HepG2 (cell line): ENCODE measurements at regions not wholly inside any gene's neighbourhood (a gene's known extent, or its start where the extent isn't known, plus 50 kb on each side); places are given as distances from the start of the nearest gene placed in this dataset.

Experiments
- ATAC-seq: fragments of 200-7000 bp; cut with Tn5 transposase; 3 replicates; pipeline ENCODE4 v1.9.1; 2020; ENCODE audit warnings: mild to moderate bottlenecking, moderate library complexity
- BruUV-seq: library from RNA; stranded (reverse); fragments of 400-500 nt; replicated peaks from 2 replicates; lab custom pipeline; 2021; lab: Mats Ljungman, UMichigan
- CTCF ChIA-PET: fragments of 300-600 bp; formaldehyde crosslinking; extraction: SDS; loops from one replicate; lab custom pipeline; 2021; ENCODE audit warnings: low total read pairs, inconsistent platforms, low intra/inter-chr PET ratio; lab: Yijun Ruan, JAX
- POLR2A ChIA-PET: fragments of 350-600 bp; sonication (Branson Sonifier 250); formaldehyde crosslinking; loops from one replicate; lab custom pipeline; 2020; ENCODE audit warnings: antibody characterized with exemption, inconsistent platforms; lab: Yijun Ruan, JAX
- DNase-seq: peaks from one replicate; pipeline ENCODE4 v3.0.0-alpha.2; 2015; ENCODE audit warnings: low spot score
- FAIRE-seq: peaks from 3 replicates; lab custom pipeline; 2011; peaks lifted over from hg19 to GRCh38; lab: Jason Lieb, UNC
- H2AFZ ChIP-seq: one replicate; pipeline ENCODE4 v1.6.1; 2011; ENCODE audit warnings: low read length, inconsistent platforms
- H3K27ac ChIP-seq: fragments of 300-600 bp; 3 replicates; pipeline ENCODE4 v1.8.0; 2011; ENCODE audit warnings: mixed run types, mild to moderate bottlenecking, mixed read lengths, low read length, inconsistent platforms; ENCODE audit not compliant: insufficient read depth; ENCODE audit errors: extremely low read length
- H3K27me3 ChIP-seq, 2 experiments: fragments of 200-600 bp in 1 of 2; 2 replicates in 1 of 2; 3 replicates in 1 of 2; pipeline versions ENCODE4 v1.6.0 to v1.8.0; 2011; ENCODE audit warnings: low read length in 2 of 2, mild to moderate bottlenecking in 2 of 2, moderate library complexity in 2 of 2, inconsistent platforms in 1 of 2; ENCODE audit not compliant: insufficient read depth in 2 of 2, control insufficient read depth in 1 of 2
- H3K36me3 ChIP-seq, 2 experiments: fragments of 200-600 bp in 1 of 2; replicated peaks in 1 of 2; 2 replicates in 1 of 2; 3 replicates in 1 of 2; pipeline versions ENCODE4 v1.5.1 to v1.8.0; 2011; ENCODE audit warnings: low read length in 2 of 2, inconsistent platforms in 1 of 2; ENCODE audit not compliant: insufficient read depth in 2 of 2, control insufficient read depth in 1 of 2
- H3K4me1 ChIP-seq: 2 replicates; pipeline ENCODE4 v1.5.1; 2012; ENCODE audit warnings: low read length, inconsistent platforms; ENCODE audit not compliant: insufficient read depth
- H3K4me2 ChIP-seq: 2 replicates; pipeline ENCODE4 v1.6.0; 2011; ENCODE audit warnings: low read depth, low read length, inconsistent platforms
- H3K4me3 ChIP-seq, 3 experiments: fragments of 200-600 bp in 1 of 3; sonication (generic), shearing (Covaris generic) in 1 of 3; replicated peaks in 1 of 3; 2 replicates each; pipeline ENCODE4 v1.5.1; 2011 to 2016; ENCODE audit warnings: low read length in 3 of 3, inconsistent platforms in 2 of 3, low read depth in 2 of 3, mild to moderate bottlenecking in 2 of 3, control low read depth in 1 of 3, mixed read lengths in 1 of 3; ENCODE audit not compliant: insufficient read depth in 1 of 3
- H3K79me2 ChIP-seq: one replicate; pipeline ENCODE4 v1.6.1; 2011; ENCODE audit warnings: low read length, inconsistent platforms; ENCODE audit not compliant: insufficient read depth
- H3K9ac ChIP-seq: 2 replicates; pipeline ENCODE4 v1.6.0; 2011; ENCODE audit warnings: mild to moderate bottlenecking, low read depth, low read length, inconsistent platforms; ENCODE audit not compliant: insufficient read depth
- H3K9me3 ChIP-seq: 2 replicates; pipeline ENCODE4 v1.5.1; 2012; ENCODE audit warnings: mild to moderate bottlenecking, low read length
- H4K20me1 ChIP-seq: 2 replicates; pipeline ENCODE4 v1.6.0; 2011; ENCODE audit warnings: inconsistent platforms, mild to moderate bottlenecking, low read length, moderate library complexity; ENCODE audit not compliant: insufficient read depth
- AFF4 ChIP-seq: sonication (generic); formaldehyde crosslinking; IDR thresholded peaks from 2 replicates; pipeline ENCODE4 v1.4.0; 2020; ENCODE audit warnings: missing genetic modification reagents
- IRX3 ChIP-seq: sonication (generic); formaldehyde crosslinking; IDR thresholded peaks from 2 replicates; pipeline ENCODE4 v1.8.1; 2023; ENCODE audit warnings: mild to moderate bottlenecking, low read depth, missing genetic modification reagents, borderline replicate concordance
- NR2F6 ChIP-seq, 2 experiments: IDR thresholded peaks; 2 replicates each; pipeline ENCODE4 v1.6.1; 2016; ENCODE audit warnings: antibody characterized with exemption in 1 of 2, mild to moderate bottlenecking in 1 of 2
- TEAD2 ChIP-seq: sonication (generic); formaldehyde crosslinking; IDR thresholded peaks from 2 replicates; pipeline ENCODE4 v1.9.0; 2021; ENCODE audit warnings: missing genetic modification reagents
- ZNF274 ChIP-seq: sonication (generic); formaldehyde crosslinking; IDR thresholded peaks from 2 replicates; pipeline ENCODE4 v1.5.1; 2020; ENCODE audit warnings: mild to moderate bottlenecking, missing genetic modification reagents
- in situ Hi-C: cut with HindIII; loops from 2 replicates; pipeline ENCODE4 v1.10.0; 2017; ENCODE audit warnings: low pct_unique_long_range_greater_than_20kb; ENCODE audit not compliant: extremely low pct_ligation_motif_present
- intact Hi-C: fragments of 100-400 bp; cut with micrococcal nuclease; formaldehyde crosslinking; loops from one replicate; pipeline ENCODE4 v1.10.0; 2022; ENCODE audit not compliant: unreplicated experiment
- TF ChIP-seq, protein P1 (sequence below): sonication (generic); formaldehyde crosslinking; IDR thresholded peaks from 2 replicates; pipeline ENCODE4 v1.4.0; 2020; ENCODE audit warnings: missing genetic modification reagents, mild to moderate bottlenecking, borderline replicate concordance
- TF ChIP-seq, protein P2 (sequence below), 2 experiments: fragments of 450-650 bp in 1 of 2; sonication (generic) in 1 of 2; formaldehyde crosslinking in 1 of 2; IDR thresholded peaks; 2 replicates each; pipeline versions ENCODE4 v1.6.1 to v1.8.0; 2016 to 2022; ENCODE audit warnings: antibody characterized with exemption in 1 of 2, mild to moderate bottlenecking in 1 of 2, missing genetic modification reagents in 1 of 2

- no peak for TF ChIP-seq ZNF274 (CRISPR knock-in tag)
- no peak for TF ChIP-seq NR2F6 (IDR thresholded peaks at IDR 0.05)
- no peak for TF ChIP-seq NR2F6 (CRISPR knock-in tag; IDR thresholded peaks at IDR 0.05)
Observed at GRCh38 chr5:11958321-11958720, 54.1 kb upstream of the CTNND2 start (continued).

GRCh38 chr5:11955331-11955730 lies 51.1 kb upstream of the CTNND2 start:
- POLR2A ChIA-PET: no interaction called here
- in situ Hi-C loops: no loop called here
- Histone ChIP-seq H2AFZ (no peak overlapping the region), H3K79me2 (no peaks in the 10 kb centered on the region), H3K4me3 (no peak overlapping the region), H3K27me3 (no peaks in the 10 kb centered on the region), H3K36me3 (no peaks in the 10 kb centered on the region), H3K27ac (no peak overlapping the region), H3K4me2 (no peak overlapping the region), H3K9me3 (peaks cover 20% of the 10 kb centered on the region), H4K20me1 (no peaks in the 10 kb centered on the region), H3K9ac (no peak overlapping the region), H3K4me1 (no peaks in the 10 kb centered on the region)
- ATAC-seq: no peak
- CTCF ChIA-PET: no interaction called here
- intact Hi-C loops: no loop called here
- FAIRE-seq: no peak
- DNase-seq: no peak
- no TSS peak for BruUV-seq
- TF ChIP-seq, protein P1, sequence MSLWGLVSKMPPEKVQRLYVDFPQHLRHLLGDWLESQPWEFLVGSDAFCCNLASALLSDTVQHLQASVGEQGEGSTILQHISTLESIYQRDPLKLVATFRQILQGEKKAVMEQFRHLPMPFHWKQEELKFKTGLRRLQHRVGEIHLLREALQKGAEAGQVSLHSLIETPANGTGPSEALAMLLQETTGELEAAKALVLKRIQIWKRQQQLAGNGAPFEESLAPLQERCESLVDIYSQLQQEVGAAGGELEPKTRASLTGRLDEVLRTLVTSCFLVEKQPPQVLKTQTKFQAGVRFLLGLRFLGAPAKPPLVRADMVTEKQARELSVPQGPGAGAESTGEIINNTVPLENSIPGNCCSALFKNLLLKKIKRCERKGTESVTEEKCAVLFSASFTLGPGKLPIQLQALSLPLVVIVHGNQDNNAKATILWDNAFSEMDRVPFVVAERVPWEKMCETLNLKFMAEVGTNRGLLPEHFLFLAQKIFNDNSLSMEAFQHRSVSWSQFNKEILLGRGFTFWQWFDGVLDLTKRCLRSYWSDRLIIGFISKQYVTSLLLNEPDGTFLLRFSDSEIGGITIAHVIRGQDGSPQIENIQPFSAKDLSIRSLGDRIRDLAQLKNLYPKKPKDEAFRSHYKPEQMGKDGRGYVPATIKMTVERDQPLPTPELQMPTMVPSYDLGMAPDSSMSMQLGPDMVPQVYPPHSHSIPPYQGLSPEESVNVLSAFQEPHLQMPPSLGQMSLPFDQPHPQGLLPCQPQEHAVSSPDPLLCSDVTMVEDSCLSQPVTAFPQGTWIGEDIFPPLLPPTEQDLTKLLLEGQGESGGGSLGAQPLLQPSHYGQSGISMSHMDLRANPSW (CRISPR knock-in tag): no peak
- TF ChIP-seq, protein P2, sequence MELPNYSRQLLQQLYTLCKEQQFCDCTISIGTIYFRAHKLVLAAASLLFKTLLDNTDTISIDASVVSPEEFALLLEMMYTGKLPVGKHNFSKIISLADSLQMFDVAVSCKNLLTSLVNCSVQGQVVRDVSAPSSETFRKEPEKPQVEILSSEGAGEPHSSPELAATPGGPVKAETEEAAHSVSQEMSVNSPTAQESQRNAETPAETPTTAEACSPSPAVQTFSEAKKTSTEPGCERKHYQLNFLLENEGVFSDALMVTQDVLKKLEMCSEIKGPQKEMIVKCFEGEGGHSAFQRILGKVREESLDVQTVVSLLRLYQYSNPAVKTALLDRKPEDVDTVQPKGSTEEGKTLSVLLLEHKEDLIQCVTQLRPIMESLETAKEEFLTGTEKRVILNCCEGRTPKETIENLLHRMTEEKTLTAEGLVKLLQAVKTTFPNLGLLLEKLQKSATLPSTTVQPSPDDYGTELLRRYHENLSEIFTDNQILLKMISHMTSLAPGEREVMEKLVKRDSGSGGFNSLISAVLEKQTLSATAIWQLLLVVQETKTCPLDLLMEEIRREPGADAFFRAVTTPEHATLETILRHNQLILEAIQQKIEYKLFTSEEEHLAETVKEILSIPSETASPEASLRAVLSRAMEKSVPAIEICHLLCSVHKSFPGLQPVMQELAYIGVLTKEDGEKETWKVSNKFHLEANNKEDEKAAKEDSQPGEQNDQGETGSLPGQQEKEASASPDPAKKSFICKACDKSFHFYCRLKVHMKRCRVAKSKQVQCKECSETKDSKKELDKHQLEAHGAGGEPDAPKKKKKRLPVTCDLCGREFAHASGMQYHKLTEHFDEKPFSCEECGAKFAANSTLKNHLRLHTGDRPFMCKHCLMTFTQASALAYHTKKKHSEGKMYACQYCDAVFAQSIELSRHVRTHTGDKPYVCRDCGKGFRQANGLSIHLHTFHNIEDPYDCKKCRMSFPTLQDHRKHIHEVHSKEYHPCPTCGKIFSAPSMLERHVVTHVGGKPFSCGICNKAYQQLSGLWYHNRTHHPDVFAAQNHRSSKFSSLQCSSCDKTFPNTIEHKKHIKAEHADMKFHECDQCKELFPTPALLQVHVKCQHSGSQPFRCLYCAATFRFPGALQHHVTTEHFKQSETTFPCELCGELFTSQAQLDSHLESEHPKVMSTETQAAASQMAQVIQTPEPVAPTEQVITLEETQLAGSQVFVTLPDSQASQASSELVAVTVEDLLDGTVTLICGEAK (IDR thresholded peaks at IDR 0.05): no peak
- TF ChIP-seq, protein P2 (CRISPR knock-in tag; IDR thresholded peaks at IDR 0.05): no peak
- no peak for TF ChIP-seq TEAD2 (CRISPR knock-in tag)
- no peak for TF ChIP-seq IRX3 (CRISPR knock-in tag)
- TF ChIP-seq AFF4 (CRISPR knock-in tag): no peak
